ENCODE measurements at regions not wholly inside any gene's neighbourhood (a gene's known extent, or its start where the extent isn't known, plus 50 kb on each side); places are given as distances from the start of the nearest gene placed in this dataset.
"Not testable (repeated sequence)": the region's sequence is repeated elsewhere in the genome, so short reads cannot be mapped to it uniquely, and the experiment has no call there.

DNA sequence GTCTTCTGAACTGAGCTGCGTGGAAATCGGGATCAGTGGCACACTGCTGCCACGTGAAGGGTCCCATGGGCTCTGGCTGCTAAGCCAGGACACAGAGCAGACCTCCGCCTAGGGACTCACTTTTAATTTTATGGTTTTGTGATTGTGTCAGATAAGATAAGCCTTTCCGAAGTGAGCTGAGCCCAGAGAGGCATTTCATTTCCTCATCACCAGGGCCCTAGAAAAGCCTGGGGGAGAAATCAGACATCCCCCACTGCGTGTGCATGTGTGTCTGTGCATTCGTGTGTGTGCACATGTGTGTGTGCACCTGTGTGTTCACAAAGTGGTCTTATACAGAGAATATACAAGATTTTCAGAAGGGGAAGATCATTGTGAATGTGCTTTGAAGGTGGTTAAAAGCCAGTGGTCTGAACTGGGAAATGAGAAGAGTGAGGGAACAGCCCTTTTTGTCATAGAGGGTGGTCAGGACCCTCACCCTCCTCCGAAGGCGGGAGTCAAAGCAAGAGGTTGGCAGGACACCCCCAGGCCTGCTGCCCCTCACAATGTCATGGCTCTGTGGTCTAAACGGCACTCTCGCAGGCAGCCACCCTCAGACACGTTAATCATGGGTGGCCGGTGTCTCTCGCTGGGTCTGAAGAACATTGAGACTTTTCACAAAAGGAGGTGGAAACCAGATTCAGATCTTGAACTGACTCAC, 176.1 kb upstream of the PFKP start:
- DNase-seq (ENCODE audit: low read depth): no peak

DNA sequence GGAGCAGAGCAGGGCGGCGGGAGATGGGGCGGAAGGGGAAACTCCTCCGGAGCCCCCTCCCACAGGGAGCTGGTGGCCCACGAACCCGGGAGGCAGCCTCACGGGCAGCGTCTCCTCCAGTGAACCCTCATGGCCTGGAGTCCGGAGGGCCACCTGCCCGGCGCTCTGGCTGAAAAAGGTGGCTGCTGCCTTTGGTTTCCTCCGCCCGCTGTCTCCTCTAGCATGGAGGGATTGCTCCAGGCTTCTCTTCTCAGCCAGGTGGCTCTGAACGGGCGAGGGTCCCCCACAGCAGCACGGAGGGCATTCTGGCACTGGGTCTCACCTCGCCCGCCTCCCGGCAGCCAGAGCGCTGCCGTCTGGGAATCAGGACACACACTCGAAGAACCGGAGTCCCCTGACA, 177.3 kb upstream of the PFKP start:
- no peak for DNase-seq (ENCODE audit: low read depth)

DNA sequence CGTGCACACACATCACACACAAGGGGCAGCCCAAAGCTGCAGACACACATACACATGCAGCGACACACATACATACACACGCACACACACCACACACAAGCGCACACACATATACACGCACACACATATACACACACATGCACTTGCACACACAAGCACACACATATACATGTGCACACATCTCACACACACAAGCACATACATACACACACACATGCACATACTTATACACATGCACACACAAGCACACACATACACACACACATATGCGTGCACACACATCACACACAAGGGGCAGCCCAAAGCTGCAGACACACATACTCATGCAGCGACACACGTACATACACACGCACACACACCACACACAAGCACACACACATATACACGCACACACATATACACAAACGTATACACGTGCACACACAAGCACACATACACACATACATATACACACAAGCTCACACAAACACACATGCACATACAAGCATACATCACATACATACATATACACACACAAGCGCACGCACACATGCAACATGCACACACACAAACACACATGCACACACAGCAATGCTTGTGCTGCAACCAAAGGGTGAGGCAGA, 178.8 kb upstream of the PFKP start:
- no peak for DNase-seq (ENCODE audit: low read depth)

DNA sequence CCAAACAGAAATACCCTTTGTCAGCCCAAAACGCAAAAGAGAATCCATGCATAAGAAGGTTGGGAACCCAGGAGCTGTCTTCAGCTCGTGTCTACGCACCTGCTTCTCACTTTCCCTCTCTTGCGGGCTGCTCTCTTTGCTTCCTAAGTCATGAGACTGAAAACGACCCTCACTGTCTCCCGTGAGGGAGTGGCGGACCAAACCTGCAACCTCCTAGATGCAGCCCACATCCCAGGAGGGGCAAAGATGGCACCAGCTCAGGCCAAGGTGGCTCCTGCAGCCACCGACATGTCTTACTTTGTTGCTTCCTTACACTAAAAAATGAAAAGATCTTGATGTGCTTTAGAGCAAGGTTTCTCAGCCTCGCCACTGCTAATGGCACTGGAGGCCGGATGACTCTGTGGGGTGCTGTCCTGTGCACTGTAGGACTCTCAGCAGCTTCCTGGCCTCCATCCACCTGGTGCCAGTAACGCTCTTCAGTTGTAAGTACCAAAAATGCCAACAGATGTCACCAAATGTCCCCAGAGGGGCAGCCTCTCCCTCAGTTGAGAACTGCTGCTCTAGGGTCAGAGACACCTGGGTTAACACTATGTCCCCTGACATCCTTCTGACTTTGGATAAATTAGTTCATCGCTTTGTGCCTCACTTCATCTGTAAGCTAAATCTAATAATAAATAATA, 179.8 kb upstream of the PFKP start:
- DNase-seq (ENCODE audit: low read depth): no peak

- DNase-seq (ENCODE audit: low read depth): no peak
These were observed 180.7 kb upstream of the PFKP start for GRCh38 chr10:2886662-2887061.

DNA sequence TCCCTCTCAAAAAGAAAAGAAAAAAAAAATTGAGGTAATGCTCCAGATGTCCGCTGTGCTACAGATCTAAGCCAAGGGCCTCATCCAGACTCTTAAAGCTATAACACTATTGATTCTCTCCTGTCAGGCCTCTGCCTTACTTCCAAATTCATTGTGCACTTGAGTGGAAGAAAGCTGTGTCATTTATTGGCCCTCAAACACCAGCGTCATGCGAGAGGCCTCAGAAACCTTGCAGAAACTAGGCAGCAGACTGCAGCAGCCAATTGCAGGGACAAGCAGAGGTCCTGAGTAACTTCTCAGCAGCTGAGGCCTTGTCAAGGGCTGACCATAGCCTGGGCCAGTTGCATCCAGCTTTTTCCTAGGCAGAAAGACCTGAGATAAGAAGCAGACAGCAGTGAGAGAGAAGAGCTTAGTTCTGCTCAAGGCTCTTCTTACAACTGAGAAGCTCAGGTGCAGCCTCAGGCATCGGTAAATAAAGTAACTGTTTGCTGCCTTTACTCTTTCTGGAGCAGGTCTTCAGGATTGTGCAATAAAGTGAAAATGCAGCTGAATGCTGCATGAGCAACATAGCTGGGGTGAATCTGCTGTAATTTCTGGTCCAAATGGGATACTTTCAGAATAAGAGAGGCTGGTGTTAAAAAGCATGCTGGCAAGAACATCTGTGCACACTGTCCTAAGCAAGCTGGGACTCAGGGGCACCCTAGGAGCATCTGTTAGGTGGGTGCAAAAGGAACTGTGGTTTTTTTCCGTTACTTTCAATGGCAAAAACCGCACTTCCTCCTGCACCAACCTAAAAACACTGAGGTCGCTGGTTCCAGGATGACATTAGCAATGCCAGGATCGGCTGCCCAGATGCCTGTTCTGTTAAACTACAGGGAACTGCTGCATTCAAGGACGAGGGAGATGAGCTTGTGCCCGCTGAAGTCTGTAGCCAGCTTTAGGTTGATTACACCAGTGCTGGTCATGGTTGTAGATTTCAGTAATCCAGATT, 181.8 kb upstream of the PFKP start:
- DNase-seq (ENCODE audit: low read depth): no peak

GRCh38 chr10:2883983-2884540, 183.3 kb upstream of the PFKP start:
- DNase-seq (ENCODE audit: low read depth): not testable (repeated sequence)

DNA sequence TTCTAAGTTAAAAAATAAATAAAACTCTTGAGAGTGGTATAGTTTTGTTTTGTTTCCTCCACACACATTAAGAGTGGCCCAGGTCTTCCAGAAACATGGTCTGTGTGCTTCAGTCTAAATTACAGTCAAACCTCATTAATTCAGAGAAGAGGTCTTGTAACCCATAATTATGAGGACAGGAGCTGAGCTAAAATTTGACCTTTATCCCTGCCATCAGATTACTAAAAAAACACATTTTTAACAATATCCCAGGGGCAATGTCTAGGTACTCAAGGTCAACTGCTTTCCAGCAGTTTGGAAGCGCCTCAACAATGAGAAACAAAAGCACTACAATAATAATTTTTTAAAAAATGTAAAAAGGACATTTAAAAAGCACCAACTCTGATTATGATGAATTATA, 184.1 kb upstream of the PFKP start:
- no peak for DNase-seq (ENCODE audit: low read depth)

GRCh38 chr10:2882628-2883027, 184.7 kb upstream of the PFKP start:
- DNase-seq (ENCODE audit: low read depth): no peak

- no peak for DNase-seq (ENCODE audit: low read depth)
These were observed 185.4 kb upstream of the PFKP start for GRCh38 chr10:2881720-2882620.

DNA sequence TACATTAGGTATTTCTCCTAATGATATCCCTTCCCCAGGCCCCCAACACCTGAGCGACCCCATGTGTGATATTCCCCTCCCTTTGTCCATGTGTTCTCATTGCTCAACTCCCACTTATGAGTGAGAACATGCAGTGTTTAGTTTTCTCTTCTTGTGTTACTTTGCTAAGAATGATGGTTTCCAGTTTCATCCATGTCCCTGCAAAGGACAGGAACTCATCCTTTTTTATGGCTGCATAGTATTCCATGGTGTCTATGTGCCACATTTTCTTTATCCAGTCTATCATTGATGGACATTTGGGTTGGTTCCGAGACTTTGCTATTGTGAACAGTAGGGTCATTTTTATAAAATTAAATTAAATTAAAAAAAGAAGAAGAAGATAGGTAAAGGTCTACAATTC, 187.3 kb upstream of the PFKP start:
- DNase-seq (ENCODE audit: low read depth): not testable (repeated sequence)

DNA sequence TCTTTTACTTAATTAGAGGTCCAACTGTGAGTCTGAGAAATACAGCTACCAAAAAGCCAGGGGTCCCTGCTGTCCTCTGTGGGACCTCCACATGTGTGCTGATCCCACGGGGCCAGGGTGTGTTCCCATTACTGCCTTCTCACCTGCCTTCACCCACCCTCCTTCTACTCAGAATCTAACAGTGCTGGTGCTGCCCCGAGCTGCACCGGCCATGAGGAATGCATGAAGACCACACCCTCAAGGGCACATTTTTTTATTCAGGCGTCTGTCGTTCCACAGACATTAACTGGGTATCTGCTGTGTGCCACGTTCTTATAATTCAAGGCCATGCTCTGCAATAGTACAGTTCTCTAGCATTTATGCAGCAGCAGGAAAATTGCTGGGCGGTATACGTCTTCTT, 188.5 kb upstream of the PFKP start:
- DNase-seq (ENCODE audit: low read depth): no peak

- DNase-seq (ENCODE audit: low read depth): no peak
These were observed 191.3 kb upstream of the PFKP start for GRCh38 chr10:2876032-2876431.

DNA sequence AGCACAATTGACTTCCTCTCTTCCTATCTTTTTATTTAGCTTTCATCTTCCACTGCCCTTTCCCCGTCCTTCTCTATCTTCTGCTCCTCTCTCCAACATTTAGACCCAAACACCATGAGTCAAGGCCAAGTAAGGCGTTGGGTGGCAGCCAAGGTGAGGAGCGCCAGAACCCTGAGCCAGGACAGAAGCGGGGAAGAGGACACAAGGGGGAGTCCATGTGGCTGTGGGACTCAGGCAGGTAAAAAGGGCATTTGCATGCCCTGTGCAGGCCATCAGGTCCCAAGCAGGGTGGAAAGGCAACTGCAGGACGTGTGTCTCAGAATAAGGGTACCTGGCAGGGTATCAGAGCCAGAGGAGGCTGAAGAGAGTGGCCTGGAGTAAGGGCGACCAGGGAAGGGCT, 192.4 kb upstream of the PFKP start:
- no peak for DNase-seq (ENCODE audit: low read depth)

GRCh38 chr10:2873769-2874168, 193.6 kb upstream of the PFKP start:
- no peak for DNase-seq (ENCODE audit: low read depth)

GRCh38 chr10:2871673-2872219, 195.6 kb upstream of the PFKP start:
- no peak for DNase-seq (ENCODE audit: low read depth)

- DNase-seq (ENCODE audit: low read depth): no peak
These were observed 196.7 kb upstream of the PFKP start for GRCh38 chr10:2870654-2871053.

DNA sequence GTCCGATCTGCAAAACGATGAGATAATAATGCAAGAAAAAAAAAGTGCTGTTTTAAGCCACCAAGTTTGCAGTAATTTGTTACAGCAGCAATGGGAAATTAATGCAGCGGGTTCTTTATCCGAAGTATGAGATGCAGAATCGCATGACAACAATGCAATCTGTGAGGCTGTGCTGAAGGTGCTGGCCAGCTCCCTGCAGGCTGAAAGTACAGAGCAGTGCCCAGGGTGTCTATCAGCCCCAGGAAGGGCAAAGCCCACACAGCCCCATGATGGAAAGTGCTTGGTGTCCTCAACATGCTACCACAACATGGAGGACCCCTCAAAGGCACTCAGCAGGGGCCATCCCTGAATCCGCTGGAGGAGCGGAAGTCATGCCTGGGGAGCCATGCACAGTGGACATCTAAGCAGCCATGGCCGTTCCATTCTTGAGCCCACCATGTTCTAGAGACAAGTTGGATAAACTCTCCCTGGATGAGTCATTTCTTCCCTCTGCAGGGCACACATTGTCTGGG, 199.5 kb upstream of the PFKP start:
- DNase-seq (ENCODE audit: low read depth): no peak

- no peak for DNase-seq (ENCODE audit: low read depth)
These were observed 200.8 kb upstream of the PFKP start for GRCh38 chr10:2866569-2866968.

GRCh38 chr10:2861632-2862210, 205.6 kb upstream of the PFKP start:
- DNase-seq (ENCODE audit: low read depth): no peak
